CD4-positive, alpha-beta memory T cell (primary cell): ENCODE measurements at regions not wholly inside any gene's neighbourhood (a gene's known extent, or its start where the extent isn't known, plus 50 kb on each side); places are given as distances from the start of the nearest gene placed in this dataset.
A peak's percentile ranks its signal among the peaks of the same experiment; 100 is the strongest.
"Not testable (repeated sequence)": the region's sequence is repeated elsewhere in the genome, so short reads cannot be mapped to it uniquely, and the experiment has no call there.

Source experiments
- CTCF ChIA-PET: fragments of 350-600 bp; sonication (Branson Sonifier 250); formaldehyde crosslinking; loops from one replicate; lab custom pipeline; 2021; ENCODE audit warnings: inconsistent platforms; ENCODE audit not compliant: partially characterized antibody; lab: Charles Lee
- POLR2A ChIA-PET: fragments of 350-600 bp; sonication (Branson Sonifier 250); formaldehyde crosslinking; loops from one replicate; lab custom pipeline; 2021; ENCODE audit not compliant: partially characterized antibody; lab: Charles Lee
- DNase-seq, 5 donors: peaks; one replicate each; pipeline versions ENCODE4 v3.0.0 to v3.0.0-alpha.2; 2020 to 2022; ENCODE audit warnings: mixed read lengths in 1 of 5
- H3K27ac ChIP-seq: one replicate; pipeline ENCODE4 v1.7.0; 2013; ENCODE audit warnings: low read depth, low read length
- H3K27me3 ChIP-seq: 2 replicates; pipeline ENCODE4 v1.7.0; 2013; ENCODE audit warnings: mild to moderate bottlenecking, low read length, moderate library complexity; ENCODE audit not compliant: insufficient read depth
- H3K36me3 ChIP-seq: 2 replicates; pipeline ENCODE4 v1.7.0; 2013; ENCODE audit warnings: mild to moderate bottlenecking, low read length, moderate library complexity; ENCODE audit not compliant: insufficient read depth
- H3K4me1 ChIP-seq: 2 replicates; pipeline ENCODE4 v1.7.0; 2013; ENCODE audit warnings: mild to moderate bottlenecking, low read length, moderate library complexity; ENCODE audit not compliant: insufficient read depth
- H3K4me3 ChIP-seq, 2 donors: one replicate each; pipeline ENCODE4 v1.7.0; 2013; ENCODE audit warnings: low read length in 2 of 2, mild to moderate bottlenecking in 1 of 2
- H3K9me3 ChIP-seq, 2 donors: one replicate each; pipeline ENCODE4 v1.7.0; 2013; ENCODE audit warnings: low read length in 2 of 2, control low read depth in 1 of 2; ENCODE audit not compliant: control insufficient read depth in 1 of 2
- H3K27ac Mint-ChIP-seq, 7 donors: one replicate each; pipeline ENCODE4 v1.8.0; 2020 to 2021; ENCODE audit warnings: mixed read lengths in 7 of 7, mild to moderate bottlenecking in 6 of 7, inconsistent platforms in 3 of 7, moderate library complexity in 3 of 7
- H3K27me3 Mint-ChIP-seq, 2 donors: one replicate each; pipeline ENCODE4 v1.8.0; 2020 to 2021; ENCODE audit warnings: mixed read lengths in 2 of 2
- H3K36me3 Mint-ChIP-seq, 2 donors: one replicate each; pipeline ENCODE4 v1.8.0; 2020 to 2021; ENCODE audit warnings: mixed read lengths in 2 of 2, inconsistent platforms in 1 of 2, mild to moderate bottlenecking in 1 of 2
- H3K4me1 Mint-ChIP-seq, 4 donors: one replicate each; pipeline ENCODE4 v1.8.0; 2020 to 2021; ENCODE audit warnings: mixed read lengths in 4 of 4, mild to moderate bottlenecking in 1 of 4
- H3K4me3 Mint-ChIP-seq, 8 donors: one replicate each; pipeline ENCODE4 v1.8.0; 2020 to 2021; ENCODE audit warnings: mixed read lengths in 8 of 8, mild to moderate bottlenecking in 7 of 8, moderate library complexity in 6 of 8, inconsistent platforms in 3 of 8
- H3K9me3 Mint-ChIP-seq, 8 donors: one replicate each; pipeline ENCODE4 v1.8.0; 2020 to 2021; ENCODE audit warnings: mixed read lengths in 8 of 8, mild to moderate bottlenecking in 5 of 8, inconsistent platforms in 3 of 8, moderate library complexity in 1 of 8
- intact Hi-C: fragments of 100-400 bp; cut with micrococcal nuclease; formaldehyde crosslinking; loops from one replicate; pipeline ENCODE4 v1.15.1; 2023

DNA sequence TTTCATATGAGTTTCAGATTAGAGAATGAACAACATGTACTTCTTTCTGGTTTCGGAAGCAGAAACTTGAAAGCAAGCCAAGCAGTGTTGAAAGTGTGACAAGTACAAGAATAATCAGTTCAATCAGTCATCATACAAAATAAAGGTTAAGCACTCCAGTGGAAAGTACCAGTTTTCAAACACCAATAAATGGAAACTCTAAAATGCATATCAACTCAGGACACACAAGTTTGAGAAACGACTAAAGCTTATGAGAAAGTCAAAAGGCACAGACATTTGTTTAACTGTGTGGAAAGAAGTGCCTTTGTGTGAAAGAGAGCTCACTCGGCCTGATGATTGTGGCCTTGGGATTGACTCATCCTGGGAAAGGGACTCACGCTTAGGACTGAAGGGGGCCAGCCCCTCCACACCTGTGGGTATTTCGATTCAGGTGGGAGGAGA lies 60.6 kb upstream of the AKR1C1 start:
- peaks cover 6% of the 10 kb centered on the region for H3K4me1 ChIP-seq
- peaks cover 0 to 9% of the 10 kb centered on the region in 2 donors for H3K36me3 Mint-ChIP-seq
- CTCF ChIA-PET = interaction anchor here (0.6 kb wide), 1 partner anchor 17 kb away, joined by 3 read pairs; no protein-coding TSS in a partner anchor
- H3K4me3 Mint-ChIP-seq = peak overlapping the region in 7 of 8 donors; percentile 0 to 78 (median 59)
- H3K27me3 ChIP-seq = no peaks in the 10 kb centered on the region
- DNase-seq = peak in 1 of 5 donors; percentile 16
- H3K9me3 Mint-ChIP-seq = peaks cover 0 to 6% (median 2%) of the 10 kb centered on the region in 8 donors
- no peaks in the 10 kb centered on the region for H3K27me3 Mint-ChIP-seq
- H3K9me3 ChIP-seq = no peaks in the 10 kb centered on the region
- POLR2A ChIA-PET = no interaction called here
- no peak overlapping the region for H3K4me3 ChIP-seq
- H3K36me3 ChIP-seq = no peaks in the 10 kb centered on the region
- H3K4me1 Mint-ChIP-seq = peaks cover 6 to 15% (median 10%) of the 10 kb centered on the region in 4 donors
- H3K27ac ChIP-seq = no peak overlapping the region
- intact Hi-C loops = no loop called here
- peak overlapping the region in 4 of 7 donors; percentile 67 to 83 (median 78) for H3K27ac Mint-ChIP-seq

DNA sequence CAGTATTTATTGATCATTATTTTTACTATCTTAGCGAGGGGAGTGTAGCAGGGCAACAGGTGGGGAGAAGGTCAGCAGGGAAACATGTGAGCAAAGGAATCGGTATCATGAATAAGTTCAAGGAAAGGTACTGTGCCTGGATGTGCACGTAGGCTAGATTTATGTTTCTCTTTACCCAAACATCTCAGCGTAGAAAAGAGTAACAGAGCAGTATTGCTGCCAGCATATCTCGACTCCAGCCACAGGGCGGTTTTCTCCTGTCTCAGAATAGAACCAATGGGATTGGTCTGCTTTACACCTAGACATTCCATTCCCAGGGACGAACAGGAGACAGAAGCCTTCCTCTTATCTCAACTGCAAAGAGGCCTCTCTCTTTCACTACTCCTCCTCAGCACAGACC lies 60.1 kb upstream of the AKR1C1 start:
- Mint-ChIP-seq H3K4me3 (peak overlapping the region in 5 of 8 donors; percentile 0 to 78 (median 62)), H3K4me1 (peaks cover 6 to 15% (median 10%) of the 10 kb centered on the region in 4 donors), H3K36me3 (peaks cover 0 to 13% of the 10 kb centered on the region in 2 donors), H3K27ac (peak overlapping the region in 3 of 7 donors; percentile 67 to 79 (median 76))
- intact Hi-C loops, H3K27me3 ChIP-seq, H3K9me3 ChIP-seq, H3K9me3 Mint-ChIP-seq, H3K4me1 ChIP-seq, H3K27ac ChIP-seq, H3K36me3 ChIP-seq, H3K4me3 ChIP-seq, POLR2A ChIA-PET, DNase-seq, CTCF ChIA-PET, H3K27me3 Mint-ChIP-seq: not testable (repeated sequence)

GRCh38 chr10:4903675-4904074 lies 59.5 kb upstream of the AKR1C1 start:
- peaks cover 0 to 12% of the 10 kb centered on the region in 2 donors for H3K36me3 Mint-ChIP-seq
- H3K4me1 ChIP-seq, H3K4me3 ChIP-seq, H3K27ac ChIP-seq, H3K9me3 Mint-ChIP-seq, CTCF ChIA-PET, H3K27me3 Mint-ChIP-seq, H3K27me3 ChIP-seq, intact Hi-C loops, H3K9me3 ChIP-seq, H3K4me3 Mint-ChIP-seq, DNase-seq, H3K36me3 ChIP-seq, POLR2A ChIA-PET: not testable (repeated sequence)
- H3K27ac Mint-ChIP-seq = peak overlapping the region in 1 of 7 donors; percentile 2
- peaks cover 6 to 15% (median 10%) of the 10 kb centered on the region in 4 donors for H3K4me1 Mint-ChIP-seq

- Mint-ChIP-seq H3K4me3 (no peak overlapping the region), H3K9me3 (peaks cover 0 to 5% (median 0%) of the 10 kb centered on the region in 8 donors), H3K36me3 (peaks cover 3 to 25% of the 10 kb centered on the region in 2 donors), H3K4me1 (no peaks in the 10 kb centered on the region), H3K27me3 (peaks cover 0 to 1% of the 10 kb centered on the region in 2 donors), H3K27ac (peak overlapping the region in 1 of 7 donors; percentile 50)
- H3K4me1 ChIP-seq = no peaks in the 10 kb centered on the region
- no peak overlapping the region for H3K4me3 ChIP-seq
- no peaks in the 10 kb centered on the region for H3K27me3 ChIP-seq
- no peak overlapping the region for H3K27ac ChIP-seq
- no peaks in the 10 kb centered on the region for H3K36me3 ChIP-seq
- intact Hi-C loops = no loop called here
- ChIA-PET CTCF (no interaction called here), POLR2A (no interaction called here)
- no peak for DNase-seq
- no peaks in the 10 kb centered on the region for H3K9me3 ChIP-seq
Observed at GRCh38 chr10:4909118-4909517, 54.1 kb upstream of the AKR1C1 start.
